OCI-LY3 (cell line): ENCODE measurements at regions not wholly inside any gene's neighbourhood (a gene's known extent, or its start where the extent isn't known, plus 50 kb on each side); places are given as distances from the start of the nearest gene placed in this dataset.

Source experiments
- EZH2phosphoT487 ChIP-seq: fragments of 200-600 bp; shearing (Covaris generic); IDR thresholded peaks from 2 replicates; pipeline ENCODE4 v1.6.1; 2018; ENCODE audit warnings: antibody characterized with exemption, mixed run types, low read depth
- TF ChIP-seq, protein P1 (sequence below): fragments of 200-600, 300-600 bp; sonication (generic); IDR thresholded peaks from 2 replicates; pipeline ENCODE4 v1.5.1; 2014; ENCODE audit warnings: antibody characterized with exemption, low read length, low read depth

DNA sequence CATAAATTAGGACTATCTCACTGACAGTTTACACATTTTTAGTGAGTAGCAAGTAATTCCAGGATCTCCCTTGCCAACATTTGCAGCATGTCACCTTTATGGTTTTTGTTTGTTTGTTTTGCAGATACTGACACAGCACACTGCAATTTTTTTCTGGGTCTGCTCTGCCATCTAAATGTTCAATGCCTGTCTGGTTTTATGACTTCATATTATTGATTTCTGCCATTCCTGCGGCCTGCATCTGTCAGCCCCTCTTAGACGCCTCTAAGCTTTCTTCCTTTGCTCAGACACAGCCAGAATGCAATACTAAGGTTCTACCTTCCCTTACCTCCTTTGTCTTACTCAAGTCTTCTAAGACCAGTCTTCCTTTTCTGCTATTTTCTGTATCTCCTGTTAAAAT lies 321.2 kb upstream of the AZI2 start:
- TF ChIP-seq, protein P1, sequence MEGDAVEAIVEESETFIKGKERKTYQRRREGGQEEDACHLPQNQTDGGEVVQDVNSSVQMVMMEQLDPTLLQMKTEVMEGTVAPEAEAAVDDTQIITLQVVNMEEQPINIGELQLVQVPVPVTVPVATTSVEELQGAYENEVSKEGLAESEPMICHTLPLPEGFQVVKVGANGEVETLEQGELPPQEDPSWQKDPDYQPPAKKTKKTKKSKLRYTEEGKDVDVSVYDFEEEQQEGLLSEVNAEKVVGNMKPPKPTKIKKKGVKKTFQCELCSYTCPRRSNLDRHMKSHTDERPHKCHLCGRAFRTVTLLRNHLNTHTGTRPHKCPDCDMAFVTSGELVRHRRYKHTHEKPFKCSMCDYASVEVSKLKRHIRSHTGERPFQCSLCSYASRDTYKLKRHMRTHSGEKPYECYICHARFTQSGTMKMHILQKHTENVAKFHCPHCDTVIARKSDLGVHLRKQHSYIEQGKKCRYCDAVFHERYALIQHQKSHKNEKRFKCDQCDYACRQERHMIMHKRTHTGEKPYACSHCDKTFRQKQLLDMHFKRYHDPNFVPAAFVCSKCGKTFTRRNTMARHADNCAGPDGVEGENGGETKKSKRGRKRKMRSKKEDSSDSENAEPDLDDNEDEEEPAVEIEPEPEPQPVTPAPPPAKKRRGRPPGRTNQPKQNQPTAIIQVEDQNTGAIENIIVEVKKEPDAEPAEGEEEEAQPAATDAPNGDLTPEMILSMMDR, result no peak
- no peak for TF ChIP-seq EZH2phosphoT487
